ENCODE measurements at regions not wholly inside any gene's neighbourhood (a gene's known extent, or its start where the extent isn't known, plus 50 kb on each side); places are given as distances from the start of the nearest gene placed in this dataset.

DNA sequence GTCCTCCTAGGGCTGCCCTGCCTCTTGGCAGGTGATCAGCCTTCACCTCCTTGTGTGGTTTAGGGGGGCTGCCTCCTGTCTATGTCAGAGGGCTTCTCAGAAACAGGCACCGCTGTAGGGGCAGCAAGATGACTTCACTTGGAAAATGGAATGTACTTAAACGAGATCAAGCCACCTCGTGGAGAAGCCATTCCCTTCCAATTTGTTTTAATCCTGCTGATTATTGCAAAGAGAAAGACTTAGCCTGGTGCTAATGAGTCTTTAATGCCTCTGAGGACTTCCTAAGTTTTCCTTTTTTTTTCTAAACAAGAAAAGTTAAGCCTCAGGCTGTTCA lies 62.3 kb upstream of the RFLNA start:
- no peak for TF ChIP-seq CTCF (IDR thresholded peaks at IDR 0.05; ENCODE audit: insufficient read depth, low read depth, low read length)
- no peak for TF ChIP-seq EZH2 (IDR thresholded peaks at IDR 0.05; ENCODE audit: insufficient read depth, low read length)
